H1 (cell line): ENCODE measurements at regions not wholly inside any gene's neighbourhood (a gene's known extent, or its start where the extent isn't known, plus 50 kb on each side); places are given as distances from the start of the nearest gene placed in this dataset.

Experiments used
- CTCF ChIA-PET: fragments of 300-600 bp; sonication (Branson Sonifier 250); formaldehyde crosslinking; loops from one replicate; lab custom pipeline; 2021; ENCODE audit not compliant: partially characterized antibody; lab: Charles Lee
- POLR2A ChIA-PET: fragments of 300-600 bp; sonication (Branson Sonifier 250); formaldehyde crosslinking; loops from one replicate; lab custom pipeline; 2021; ENCODE audit warnings: inconsistent platforms; ENCODE audit not compliant: partially characterized antibody; lab: Charles Lee
- DNase-seq, 2 experiments: peaks; one replicate each; pipeline versions ENCODE4 v3.0.0 to v3.0.0-alpha.2; 2010 to 2022; ENCODE audit warnings: low spot score in 2 of 2, low read depth in 1 of 2, mixed read lengths in 1 of 2
- FAIRE-seq: peaks from 2 replicates; lab custom pipeline; 2011; peaks lifted over from hg19 to GRCh38; lab: Jason Lieb, UNC
- H2AFZ ChIP-seq: 2 replicates; pipeline ENCODE4 v1.8.1; 2012; ENCODE audit warnings: low read length, inconsistent platforms
- H2AK5ac ChIP-seq: 2 replicates; pipeline ENCODE4 v1.6.1; 2013; ENCODE audit warnings: low read depth, low read length
- H2BK120ac ChIP-seq: replicated peaks from 2 replicates; pipeline ENCODE3; 2013; ENCODE audit warnings: low read depth, low read length, inconsistent platforms
- H2BK12ac ChIP-seq: 2 replicates; pipeline ENCODE4 v1.6.1; 2013; ENCODE audit warnings: low read depth, low read length
- H2BK15ac ChIP-seq: 2 replicates; pipeline ENCODE4 v1.6.1; 2013; ENCODE audit warnings: low read length
- H2BK20ac ChIP-seq: 2 replicates; pipeline ENCODE4 v1.6.1; 2013; ENCODE audit warnings: low read length
- H2BK5ac ChIP-seq: 2 replicates; pipeline ENCODE4 v1.6.1; 2013; ENCODE audit warnings: low read depth, low read length
- H3K14ac ChIP-seq: 2 replicates; pipeline ENCODE4 v1.6.1; 2013; ENCODE audit warnings: inconsistent platforms; ENCODE audit not compliant: insufficient read length
- H3K18ac ChIP-seq: 2 replicates; pipeline ENCODE4 v1.6.1; 2013; ENCODE audit warnings: low read length; ENCODE audit errors: extremely low read depth
- H3K23ac ChIP-seq: 2 replicates; pipeline ENCODE4 v1.6.1; 2013; ENCODE audit warnings: inconsistent platforms; ENCODE audit not compliant: insufficient read length
- H3K23me2 ChIP-seq: 2 replicates; pipeline ENCODE4 v1.6.1; 2013; ENCODE audit warnings: low read depth, low read length
- H3K27ac ChIP-seq: 2 replicates; pipeline ENCODE4 v1.6.1; 2011; ENCODE audit warnings: low read depth, low read length, inconsistent platforms
- H3K27me3 ChIP-seq, 4 experiments: replicated peaks in 1 of 4; 1 replicate in 1 of 4; 2 replicates in 3 of 4; pipeline versions ENCODE4 v1.6.1 to v1.8.1; 2011 to 2013; ENCODE audit warnings: low read length in 3 of 4, mild to moderate bottlenecking in 3 of 4, inconsistent platforms in 2 of 4, mixed read lengths in 2 of 4, moderate library complexity in 1 of 4; ENCODE audit not compliant: control insufficient read depth in 3 of 4, insufficient read depth in 3 of 4; ENCODE audit errors: extremely low read depth in 1 of 4
- H3K36me3 ChIP-seq, 4 experiments: 2 replicates each; pipeline versions ENCODE4 v1.6.1 to v1.8.1; 2011 to 2013; ENCODE audit warnings: mild to moderate bottlenecking in 4 of 4, low read length in 3 of 4, moderate library complexity in 2 of 4, control low read depth in 1 of 4, inconsistent platforms in 1 of 4; ENCODE audit not compliant: insufficient read depth in 4 of 4, control insufficient read depth in 2 of 4
- H3K4ac ChIP-seq: replicated peaks from 2 replicates; pipeline ENCODE3; 2013; ENCODE audit warnings: low read length, low read depth, mixed read lengths, inconsistent platforms; ENCODE audit not compliant: insufficient read length
- H3K4me1 ChIP-seq, 4 experiments: replicated peaks in 1 of 4; 1 replicate in 1 of 4; 2 replicates in 3 of 4; pipeline versions ENCODE4 v1.6.1 to v1.8.1; 2011 to 2013; ENCODE audit warnings: low read length in 3 of 4, inconsistent platforms in 2 of 4, mixed read lengths in 1 of 4; ENCODE audit not compliant: insufficient read depth in 4 of 4, control insufficient read depth in 3 of 4
- H3K4me2 ChIP-seq, 2 experiments: 2 replicates each; pipeline versions ENCODE4 v1.6.1 to v1.8.1; 2011 to 2013; ENCODE audit warnings: low read depth in 2 of 2, low read length in 2 of 2, control low read depth in 1 of 2, inconsistent platforms in 1 of 2, mild to moderate bottlenecking in 1 of 2; ENCODE audit not compliant: insufficient read depth in 1 of 2
- H3K4me3 ChIP-seq, 4 experiments: fragments of 200-600, 300-600 bp in 1 of 4; sonication (generic), shearing (Covaris generic), sonication (Bioruptor Twin) in 1 of 4; 2 replicates each; pipeline versions ENCODE4 v1.5.1 to v1.8.1; 2011 to 2016; ENCODE audit warnings: low read length in 4 of 4, low read depth in 3 of 4, control low read depth in 2 of 4, inconsistent platforms in 2 of 4, mild to moderate bottlenecking in 2 of 4, mixed read lengths in 1 of 4, moderate library complexity in 1 of 4; ENCODE audit not compliant: insufficient read depth in 2 of 4; ENCODE audit errors: extremely low read depth in 1 of 4
- H3K56ac ChIP-seq: replicated peaks from 2 replicates; pipeline ENCODE3; 2013; ENCODE audit warnings: low read depth, mild to moderate bottlenecking, mixed read lengths, low read length, inconsistent platforms; ENCODE audit not compliant: insufficient read length
- H3K79me1 ChIP-seq: 2 replicates; pipeline ENCODE4 v1.6.1; 2013; ENCODE audit warnings: low read depth, low read length, control low read depth
- H3K79me2 ChIP-seq, 2 experiments: 2 replicates each; pipeline versions ENCODE4 v1.6.1 to v1.8.1; 2012 to 2013; ENCODE audit warnings: low read length in 2 of 2, mild to moderate bottlenecking in 2 of 2, inconsistent platforms in 1 of 2; ENCODE audit not compliant: insufficient read depth in 2 of 2, control insufficient read depth in 1 of 2
- H3K9ac ChIP-seq, 4 experiments: replicated peaks in 1 of 4; 1 replicate in 1 of 4; 2 replicates in 3 of 4; pipeline versions ENCODE4 v1.6.1 to v1.8.1; 2011 to 2013; ENCODE audit warnings: low read depth in 3 of 4, low read length in 3 of 4, control low read depth in 2 of 4, mild to moderate bottlenecking in 2 of 4, moderate library complexity in 2 of 4, inconsistent platforms in 1 of 4; ENCODE audit errors: extremely low read depth in 1 of 4
- H3K9me3 ChIP-seq, 2 experiments: 2 replicates each; pipeline versions ENCODE4 v1.6.1 to v1.8.1; 2012 to 2013; ENCODE audit warnings: mild to moderate bottlenecking in 2 of 2, moderate library complexity in 2 of 2, control low read depth in 1 of 2, inconsistent platforms in 1 of 2, low read depth in 1 of 2, low read length in 1 of 2, mixed read lengths in 1 of 2; ENCODE audit not compliant: insufficient read depth in 2 of 2
- H4K20me1 ChIP-seq, 2 experiments: replicated peaks in 1 of 2; 2 replicates each; pipeline versions ENCODE3 to v1.8.1; 2011 to 2013; ENCODE audit warnings: inconsistent platforms in 2 of 2, low read length in 2 of 2, mild to moderate bottlenecking in 1 of 2; ENCODE audit not compliant: insufficient read depth in 2 of 2, control insufficient read depth in 1 of 2
- H4K5ac ChIP-seq: 2 replicates; pipeline ENCODE4 v1.6.1; 2013; ENCODE audit warnings: low read length, low read depth, mixed read lengths, inconsistent platforms; ENCODE audit not compliant: insufficient read length
- H4K8ac ChIP-seq: 2 replicates; pipeline ENCODE4 v1.8.0; 2013; ENCODE audit warnings: mild to moderate bottlenecking, moderate library complexity, low read length, inconsistent platforms; ENCODE audit not compliant: insufficient read depth; ENCODE audit errors: extremely low read depth
- H4K91ac ChIP-seq: replicated peaks from 2 replicates; pipeline ENCODE3; 2013; ENCODE audit warnings: low read length, mixed read lengths, inconsistent platforms; ENCODE audit not compliant: insufficient read length
- GABPA ChIP-seq: IDR thresholded peaks from 2 replicates; pipeline ENCODE4 v1.6.1; 2011; ENCODE audit warnings: mild to moderate bottlenecking, low read length, moderate library complexity, borderline replicate concordance; ENCODE audit not compliant: insufficient read depth
- KDM5A ChIP-seq: fragments of 200-600 bp; IDR thresholded peaks from 2 replicates; pipeline ENCODE4 v1.7.1; 2012; ENCODE audit warnings: mild to moderate bottlenecking, low read length, inconsistent platforms, mixed read lengths
- POLR2A ChIP-seq, 2 experiments: IDR thresholded peaks; 1 replicate in 1 of 2; 2 replicates in 1 of 2; pipeline ENCODE4 v1.6.1; 2011; ENCODE audit warnings: low read depth in 2 of 2, low read length in 2 of 2, mild to moderate bottlenecking in 2 of 2; ENCODE audit errors: control extremely low read depth in 1 of 2
- RXRA ChIP-seq: IDR thresholded peaks from 2 replicates; pipeline ENCODE4 v1.6.1; 2011; ENCODE audit warnings: low read depth, mild to moderate bottlenecking, low read length, moderate library complexity; ENCODE audit not compliant: insufficient read depth
- SRF ChIP-seq: IDR thresholded peaks from 2 replicates; pipeline ENCODE4 v1.6.1; 2011; ENCODE audit warnings: mild to moderate bottlenecking, low read depth, low read length, moderate library complexity
- TAF1 ChIP-seq: IDR thresholded peaks from 2 replicates; pipeline ENCODE4 v1.6.1; 2011; ENCODE audit warnings: mild to moderate bottlenecking, low read depth, low read length
- TEAD4 ChIP-seq: IDR thresholded peaks from 2 replicates; pipeline ENCODE4 v1.6.1; 2012; ENCODE audit warnings: low read depth, low read length, inconsistent platforms, mixed read lengths

GRCh38 chr1:212506666-212507065 lies 73.9 kb downstream of the NENF start:
- H2BK120ac ChIP-seq, result no peak overlapping the region
- H2BK5ac ChIP-seq, result no peak overlapping the region
- H2BK12ac ChIP-seq, result no peak overlapping the region
- H3K4me3 ChIP-seq, result no peak overlapping the region
- no peak overlapping the region for H3K4ac ChIP-seq
- no peak overlapping the region for H3K18ac ChIP-seq
- no peak overlapping the region for H2BK20ac ChIP-seq
- H4K20me1 ChIP-seq, result no peaks in the 10 kb centered on the region
- no peak overlapping the region for H4K91ac ChIP-seq
- no peak overlapping the region for H4K8ac ChIP-seq
- no peaks in the 10 kb centered on the region for H3K9me3 ChIP-seq
- no peak overlapping the region for H2AFZ ChIP-seq
- H3K9ac ChIP-seq, result no peak overlapping the region
- no peaks in the 10 kb centered on the region for H3K23me2 ChIP-seq
- H3K23ac ChIP-seq, result no peak overlapping the region
- H3K4me1 ChIP-seq, result peaks cover 2 to 5% (median 5%) of the 10 kb centered on the region in 4 experiments
- no peaks in the 10 kb centered on the region for H3K79me1 ChIP-seq
- H2BK15ac ChIP-seq, result no peak overlapping the region
- no peaks in the 10 kb centered on the region for H3K27me3 ChIP-seq
- ChIA-PET CTCF (interaction anchor here (1.0 to 1.5 kb wide), 2 partner anchors 30 to 88 kb away, joined by 3 to 4 read pairs; no protein-coding TSS in a partner anchor), POLR2A (interaction anchor here (1.0 kb wide), 1 partner anchor 102 kb away, joined by 3 read pairs; the partner anchor contains the start of gene ATF3)
- no peak overlapping the region for H2AK5ac ChIP-seq
- DNase-seq, result no peak
- TF ChIP-seq TEAD4, result peak; percentile 80; the same call in 1 of the 2 replicates
- TF ChIP-seq POLR2A (IDR thresholded peaks at IDR 0.05; ENCODE audit: control extremely low read depth in 1 of 2, low read depth in 2 of 2, low read length in 2 of 2), result no peak
- TF ChIP-seq RXRA, result no peak
- TF ChIP-seq KDM5A, result no peak
- TF ChIP-seq GABPA, result no peak
- no peak for TF ChIP-seq TAF1
- no peak for TF ChIP-seq SRF
- H3K14ac ChIP-seq, result no peak overlapping the region
- H3K56ac ChIP-seq, result no peak overlapping the region
- no peak for FAIRE-seq
- no peaks in the 10 kb centered on the region for H3K36me3 ChIP-seq
- H3K79me2 ChIP-seq, result no peaks in the 10 kb centered on the region
- no peak overlapping the region for H3K27ac ChIP-seq
- no peak overlapping the region for H4K5ac ChIP-seq
- H3K4me2 ChIP-seq, result no peak overlapping the region
